Right lobe of liver (tissue), 4 donors: ENCODE measurements at regions not wholly inside any gene's neighbourhood (a gene's known extent, or its start where the extent isn't known, plus 50 kb on each side); places are given as distances from the start of the nearest gene placed in this dataset.

Source experiments
- CTCF ChIP-seq, 4 donors: fragments of 200-600 bp in 3 of 4; fragments of 450-650 bp in 1 of 4; IDR thresholded peaks; one replicate each; pipeline versions ENCODE4 v1.5.1 to v1.8.0; 2016 to 2022; ENCODE audit warnings: antibody characterized with exemption in 4 of 4, mild to moderate bottlenecking in 2 of 4
- POLR2A ChIP-seq: fragments of 450-650 bp; IDR thresholded peaks from one replicate; pipeline ENCODE4 v1.6.1; 2017; ENCODE audit warnings: antibody characterized with exemption, mild to moderate bottlenecking
- donor health status: DM: no; HTN: no; CAD: no.
- donor health status: DM: no; HTN: no; CAD: no.
- donor health status: DM: no; HTN: yes; CAD: no.

DNA sequence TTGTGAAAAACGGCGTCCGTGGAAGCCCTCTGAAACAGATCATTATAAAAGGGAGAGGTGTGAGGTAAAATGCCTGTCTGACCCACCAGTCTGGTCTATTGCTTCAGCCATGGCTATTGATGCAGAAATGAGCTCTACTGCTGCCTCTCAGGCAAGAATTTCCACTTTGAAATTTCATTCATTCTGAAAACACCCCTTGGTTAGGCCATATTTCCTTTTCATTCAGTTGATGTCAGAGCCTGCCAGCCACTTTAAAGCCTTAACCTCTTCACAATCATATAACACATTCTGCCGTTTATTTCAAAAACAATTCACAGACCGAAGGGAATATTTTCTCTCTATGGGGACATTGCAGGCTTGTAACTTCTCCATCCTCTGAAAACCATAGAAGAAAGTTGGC, 71.9 kb downstream of the FOXB1 start:
- TF ChIP-seq CTCF (IDR thresholded peaks at IDR 0.05) (no peak), POLR2A (no peak)
